KMS-11 (cell line): ENCODE measurements at regions not wholly inside any gene's neighbourhood (a gene's known extent, or its start where the extent isn't known, plus 50 kb on each side); places are given as distances from the start of the nearest gene placed in this dataset.

Experiments
- H2AFZ ChIP-seq: fragments of 200-600 bp; sonication (generic); 2 replicates; pipeline ENCODE4 v1.6.1; 2016; ENCODE audit warnings: antibody characterized with exemption, mixed run types, low read depth
- H3K27ac ChIP-seq: fragments of 200-600 bp; sonication (generic); 2 replicates; pipeline ENCODE4 v1.6.1; 2016; ENCODE audit warnings: mild to moderate bottlenecking, mixed run types
- H3K27me3 ChIP-seq: fragments of 200-600 bp; sonication (generic); 2 replicates; pipeline ENCODE4 v1.6.1; 2017; ENCODE audit warnings: mild to moderate bottlenecking, low read depth, mixed run types, moderate library complexity; ENCODE audit not compliant: insufficient read depth
- H3K36me3 ChIP-seq: fragments of 200-600 bp; sonication (generic); 2 replicates; pipeline ENCODE4 v1.6.1; 2017; ENCODE audit warnings: mild to moderate bottlenecking, mixed run types; ENCODE audit not compliant: insufficient read depth
- H3K4me1 ChIP-seq: fragments of 200-600 bp; sonication (generic); 2 replicates; pipeline ENCODE4 v1.6.1; 2016; ENCODE audit warnings: mild to moderate bottlenecking, low read depth, mixed run types; ENCODE audit not compliant: poor library complexity, severe bottlenecking
- H3K4me2 ChIP-seq: fragments of 200-600 bp; sonication (generic); 2 replicates; pipeline ENCODE4 v1.7.0; 2016; ENCODE audit warnings: mild to moderate bottlenecking, mixed run types
- H3K4me3 ChIP-seq: fragments of 200-600 bp; sonication (generic); IDR thresholded peaks from 2 replicates; pipeline ENCODE4 v1.6.1; 2017; ENCODE audit warnings: low read depth, low read length, mixed read lengths; ENCODE audit not compliant: insufficient read depth
- H3K79me2 ChIP-seq: fragments of 200-600 bp; sonication (generic); 2 replicates; pipeline ENCODE4 v1.6.1; 2016; ENCODE audit warnings: low read depth, mixed run types; ENCODE audit not compliant: insufficient read depth
- H3K9ac ChIP-seq: fragments of 200-600 bp; sonication (generic); 2 replicates; pipeline ENCODE4 v1.6.1; 2016; ENCODE audit warnings: mild to moderate bottlenecking, mixed run types
- H4K20me1 ChIP-seq: fragments of 200-600 bp; sonication (generic); 2 replicates; pipeline ENCODE4 v1.6.1; 2016; ENCODE audit warnings: mild to moderate bottlenecking, mixed run types; ENCODE audit not compliant: insufficient read depth
- TF ChIP-seq, protein P1 (sequence below): fragments of 200-600 bp; sonication (generic); conservative IDR thresholded peaks from 2 replicates; pipeline ENCODE4 v1.6.1; 2017; ENCODE audit warnings: low read depth, mild to moderate bottlenecking, antibody characterized with exemption, low read length, moderate library complexity, mixed read lengths

GRCh38 chr12:112676507-112676906 lies 115.0 kb upstream of the RPH3A start:
- H3K4me2 ChIP-seq = no peak overlapping the region
- H3K9ac ChIP-seq = no peak overlapping the region
- no peak overlapping the region for H2AFZ ChIP-seq
- no peaks in the 10 kb centered on the region for H3K79me2 ChIP-seq
- no peaks in the 10 kb centered on the region for H3K4me1 ChIP-seq
- no peaks in the 10 kb centered on the region for H3K27me3 ChIP-seq
- no peaks in the 10 kb centered on the region for H4K20me1 ChIP-seq
- H3K27ac ChIP-seq = no peak overlapping the region
- H3K4me3 ChIP-seq = no peak overlapping the region
- H3K36me3 ChIP-seq = no peaks in the 10 kb centered on the region
- TF ChIP-seq, protein P1, sequence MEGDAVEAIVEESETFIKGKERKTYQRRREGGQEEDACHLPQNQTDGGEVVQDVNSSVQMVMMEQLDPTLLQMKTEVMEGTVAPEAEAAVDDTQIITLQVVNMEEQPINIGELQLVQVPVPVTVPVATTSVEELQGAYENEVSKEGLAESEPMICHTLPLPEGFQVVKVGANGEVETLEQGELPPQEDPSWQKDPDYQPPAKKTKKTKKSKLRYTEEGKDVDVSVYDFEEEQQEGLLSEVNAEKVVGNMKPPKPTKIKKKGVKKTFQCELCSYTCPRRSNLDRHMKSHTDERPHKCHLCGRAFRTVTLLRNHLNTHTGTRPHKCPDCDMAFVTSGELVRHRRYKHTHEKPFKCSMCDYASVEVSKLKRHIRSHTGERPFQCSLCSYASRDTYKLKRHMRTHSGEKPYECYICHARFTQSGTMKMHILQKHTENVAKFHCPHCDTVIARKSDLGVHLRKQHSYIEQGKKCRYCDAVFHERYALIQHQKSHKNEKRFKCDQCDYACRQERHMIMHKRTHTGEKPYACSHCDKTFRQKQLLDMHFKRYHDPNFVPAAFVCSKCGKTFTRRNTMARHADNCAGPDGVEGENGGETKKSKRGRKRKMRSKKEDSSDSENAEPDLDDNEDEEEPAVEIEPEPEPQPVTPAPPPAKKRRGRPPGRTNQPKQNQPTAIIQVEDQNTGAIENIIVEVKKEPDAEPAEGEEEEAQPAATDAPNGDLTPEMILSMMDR = no peak

- Histone ChIP-seq H3K9ac (no peak overlapping the region), H3K27me3 (no peaks in the 10 kb centered on the region)
Measured at GRCh38 chr12:112677050-112677765, 114.3 kb upstream of the RPH3A start.

DNA sequence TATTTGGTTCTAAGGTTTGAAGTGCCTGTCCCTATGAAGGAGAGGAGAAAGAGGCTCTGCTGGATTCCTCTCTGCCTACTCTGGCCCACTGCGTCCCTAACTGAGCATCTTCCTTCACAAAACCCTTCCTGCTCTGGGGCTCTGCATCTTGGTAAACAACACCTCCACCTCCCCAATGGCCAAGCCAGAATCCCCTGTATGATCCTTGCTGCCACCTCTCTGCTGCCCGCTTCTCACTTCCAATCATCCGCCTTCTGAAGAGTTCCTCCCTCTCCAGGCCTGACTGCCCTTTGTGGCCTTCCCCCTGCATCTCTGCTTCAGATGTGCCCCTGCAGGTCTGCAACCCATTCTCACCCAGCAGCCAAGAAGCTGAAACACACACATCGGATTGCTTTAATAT lies 110.6 kb upstream of the RPH3A start:
- Histone ChIP-seq H3K9ac (no peak overlapping the region), H3K4me3 (no peak overlapping the region), H3K27ac (no peak overlapping the region), H3K27me3 (no peaks in the 10 kb centered on the region), H3K36me3 (no peaks in the 10 kb centered on the region), H3K79me2 (no peaks in the 10 kb centered on the region), H4K20me1 (no peaks in the 10 kb centered on the region), H3K4me2 (no peak overlapping the region), H3K4me1 (no peaks in the 10 kb centered on the region), H2AFZ (no peak overlapping the region)
- TF ChIP-seq, protein P1 = no peak

More at GRCh38 chr12:112677050-112677765, 114.3 kb upstream of the RPH3A start:
- Histone ChIP-seq H3K27ac (no peak overlapping the region), H2AFZ (no peak overlapping the region), H3K79me2 (no peaks in the 10 kb centered on the region), H3K36me3 (no peaks in the 10 kb centered on the region), H3K4me3 (no peak overlapping the region), H3K4me1 (no peaks in the 10 kb centered on the region), H3K4me2 (no peak overlapping the region), H4K20me1 (no peaks in the 10 kb centered on the region)
- TF ChIP-seq, protein P1 = no peak

- H3K79me2 ChIP-seq = no peaks in the 10 kb centered on the region
- H3K4me3 ChIP-seq = no peak overlapping the region
- no peaks in the 10 kb centered on the region for H3K4me1 ChIP-seq
- no peaks in the 10 kb centered on the region for H3K27me3 ChIP-seq
- no peak overlapping the region for H3K27ac ChIP-seq
- TF ChIP-seq, protein P1 = no peak
- H3K9ac ChIP-seq = no peak overlapping the region
- no peak overlapping the region for H3K4me2 ChIP-seq
- no peaks in the 10 kb centered on the region for H3K36me3 ChIP-seq
- no peak overlapping the region for H2AFZ ChIP-seq
- no peaks in the 10 kb centered on the region for H4K20me1 ChIP-seq
Measured at GRCh38 chr12:112682586-112682985, 109.0 kb upstream of the RPH3A start.
